Activated CD4-positive, alpha-beta T cell treated with anti-CD3 and anti-CD28 coated beads, Interleukin-2, Interleukin-4, amounts not matched to agents 100 ng/mL and 50 ng/mL, durations not matched to agents 16 hours and 8 hours (primary cell): ENCODE measurements at regions not wholly inside any gene's neighbourhood (a gene's known extent, or its start where the extent isn't known, plus 50 kb on each side); places are given as distances from the start of the nearest gene placed in this dataset.
"Not testable (repeated sequence)": the region's sequence is repeated elsewhere in the genome, so short reads cannot be mapped to it uniquely, and the experiment has no call there.

Experiments
- DNase-seq: peaks from one replicate; pipeline ENCODE4 v3.0.0-alpha.2; 2020; ENCODE audit warnings: low spot score

DNA sequence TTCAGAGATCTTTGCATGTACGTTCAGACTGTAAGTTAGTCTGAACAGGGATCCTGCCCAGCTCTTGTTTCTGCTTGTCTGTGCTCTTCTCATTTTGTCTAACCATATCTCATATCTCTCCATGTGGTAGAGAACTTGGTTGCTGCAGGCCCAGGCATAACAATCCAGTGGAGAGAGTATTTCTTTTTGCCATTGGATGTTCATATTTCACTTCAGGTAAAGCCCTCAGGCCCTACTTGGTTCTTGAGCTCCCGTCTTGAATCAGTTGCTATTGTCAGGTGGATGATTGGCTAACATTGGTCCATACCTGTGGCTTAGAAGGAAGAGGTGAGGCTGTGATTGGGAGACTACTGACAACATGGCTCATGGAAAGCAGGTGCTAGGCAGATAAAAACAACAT lies 357.7 kb upstream of the FLRT2 start:
- no peak for DNase-seq

DNA sequence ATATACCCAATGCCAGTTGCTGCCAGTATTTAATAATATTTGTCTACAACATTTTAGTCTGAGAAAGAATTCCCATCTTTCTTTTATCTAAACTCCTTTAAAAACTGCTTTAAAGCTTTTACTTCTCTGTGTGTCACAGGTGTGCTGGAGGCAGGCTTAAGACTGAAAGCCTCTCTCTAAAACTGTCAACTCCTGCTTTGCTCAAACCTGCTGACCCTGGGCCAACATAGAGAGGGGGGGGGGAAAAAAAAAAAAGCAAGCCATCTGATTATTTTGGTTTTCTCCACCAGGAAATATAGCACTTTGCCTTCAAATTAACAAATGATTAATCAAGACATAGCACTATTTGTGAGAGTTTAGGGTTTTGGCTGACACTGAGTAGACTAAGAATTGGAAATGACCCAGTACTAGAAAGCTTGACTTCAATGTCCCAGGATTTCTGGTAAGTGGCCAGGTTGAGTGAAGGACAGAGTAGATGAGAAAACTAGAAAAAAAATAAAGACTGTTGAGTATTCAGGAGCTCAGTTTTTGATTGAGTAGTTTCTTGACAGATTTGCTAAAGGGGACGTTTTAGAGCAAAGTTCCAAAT lies 357.0 kb upstream of the FLRT2 start:
- DNase-seq = no peak

DNA sequence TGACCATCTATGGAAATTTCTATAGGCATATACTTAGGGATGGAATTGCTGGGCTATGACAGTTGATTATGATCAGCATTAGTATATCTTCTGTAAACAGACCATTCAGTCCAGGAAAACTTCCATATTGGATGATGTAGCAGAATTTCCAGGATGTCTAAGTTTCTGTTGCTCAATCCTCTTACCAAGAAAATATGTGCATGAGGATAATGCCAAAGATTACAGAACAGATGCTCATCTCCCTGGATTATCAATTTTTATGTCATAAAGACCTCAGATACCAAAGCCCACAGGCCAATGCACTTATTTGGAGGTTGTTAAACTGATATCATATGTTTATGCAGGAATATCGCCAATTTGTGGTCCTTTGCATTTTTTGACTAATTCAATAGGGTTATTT lies 354.4 kb upstream of the FLRT2 start:
- DNase-seq = no peak

DNA sequence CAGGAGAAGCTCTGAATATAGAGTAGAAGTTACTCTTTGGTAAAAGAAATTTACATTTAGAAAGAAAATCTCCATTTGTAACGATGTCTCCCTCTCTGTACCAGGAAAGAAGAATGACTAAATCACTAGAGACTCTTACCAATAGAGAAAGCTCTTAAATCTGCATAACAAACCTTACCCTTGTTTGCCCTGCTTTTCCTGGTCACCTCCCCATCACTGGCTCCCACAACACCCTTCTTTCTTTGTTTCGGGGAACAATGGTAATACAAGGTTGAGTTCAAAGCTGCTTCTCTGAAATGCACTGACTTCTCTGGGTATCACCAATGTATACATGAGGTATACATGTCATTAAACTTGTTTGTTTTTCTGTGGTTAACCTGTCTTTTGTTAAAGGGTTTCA lies 351.1 kb upstream of the FLRT2 start:
- no peak for DNase-seq

DNA sequence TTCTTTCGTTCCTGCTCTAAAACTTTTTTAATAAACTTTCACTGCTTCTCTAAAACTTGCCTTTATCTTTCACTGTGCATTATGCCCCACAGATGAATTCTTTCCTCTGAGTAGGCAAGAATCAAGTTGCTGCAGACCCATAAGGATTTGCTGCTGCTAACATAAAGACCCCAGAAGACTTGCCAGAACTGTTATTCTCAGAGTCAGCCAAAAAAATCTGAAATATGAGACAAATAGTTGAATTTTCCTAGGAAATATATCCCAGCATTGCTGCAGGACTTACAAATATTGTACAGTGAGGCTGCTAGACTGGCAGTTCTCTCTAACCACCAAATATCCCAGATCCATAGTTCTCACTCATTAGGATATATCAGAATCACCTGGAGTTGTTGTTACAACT lies 349.1 kb upstream of the FLRT2 start:
- no peak for DNase-seq

DNA sequence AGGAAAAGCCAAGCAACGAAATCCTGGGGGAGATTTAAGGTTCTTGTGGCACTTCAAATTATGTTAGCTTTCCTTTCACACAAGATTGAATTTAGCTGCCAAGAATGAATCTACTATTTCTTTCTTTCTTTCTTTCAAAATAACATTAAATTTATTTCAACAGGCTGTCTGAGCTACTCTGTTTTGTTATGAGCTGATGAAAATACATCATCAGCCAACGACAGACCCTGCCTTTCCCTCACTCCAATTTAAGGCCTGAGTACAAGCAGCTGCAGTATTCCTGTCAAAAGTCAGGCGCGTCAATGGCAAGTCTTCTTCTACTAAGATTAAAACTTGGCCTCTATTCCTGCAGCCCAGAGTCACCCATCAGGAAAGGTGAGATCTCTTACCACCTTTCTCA lies 347.7 kb upstream of the FLRT2 start:
- DNase-seq = no peak

DNA sequence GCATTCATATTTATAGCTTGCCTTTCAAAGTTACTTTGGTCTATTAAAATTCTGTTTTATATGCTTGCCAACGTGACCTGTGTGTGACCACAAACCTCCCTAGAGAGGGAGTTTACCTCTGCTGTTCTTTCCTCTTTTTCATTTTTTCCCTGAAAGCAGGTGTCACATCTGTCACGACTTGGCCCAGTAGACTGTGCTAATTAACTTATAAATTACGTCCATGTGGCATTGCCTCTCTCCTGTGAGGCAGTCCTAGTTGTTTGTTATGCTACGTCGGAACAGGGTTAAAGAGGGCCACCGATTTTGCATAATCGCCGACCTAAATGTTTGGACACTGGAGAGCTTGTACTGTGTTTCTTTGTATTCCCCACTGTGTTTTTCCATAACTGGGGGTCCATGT lies 343.9 kb upstream of the FLRT2 start:
- DNase-seq = no peak

DNA sequence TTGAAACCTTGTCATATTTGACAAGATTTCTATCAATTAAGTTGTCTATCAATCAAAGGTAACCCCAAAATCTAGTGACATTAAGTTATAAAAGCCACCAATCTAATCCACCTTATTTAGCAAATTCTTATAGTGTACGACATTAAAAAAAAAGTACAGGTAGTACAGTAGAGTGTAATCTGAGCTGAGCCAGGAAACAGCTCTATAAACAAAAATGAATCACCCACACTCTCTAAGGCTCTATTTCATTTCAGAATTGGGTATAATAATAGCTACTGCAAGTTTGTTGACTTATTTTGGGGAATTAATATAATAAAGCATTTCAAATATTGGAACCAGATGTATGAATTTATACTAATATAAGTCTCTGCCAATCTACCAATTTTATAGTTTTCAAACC lies 342.4 kb upstream of the FLRT2 start:
- no peak for DNase-seq

DNA sequence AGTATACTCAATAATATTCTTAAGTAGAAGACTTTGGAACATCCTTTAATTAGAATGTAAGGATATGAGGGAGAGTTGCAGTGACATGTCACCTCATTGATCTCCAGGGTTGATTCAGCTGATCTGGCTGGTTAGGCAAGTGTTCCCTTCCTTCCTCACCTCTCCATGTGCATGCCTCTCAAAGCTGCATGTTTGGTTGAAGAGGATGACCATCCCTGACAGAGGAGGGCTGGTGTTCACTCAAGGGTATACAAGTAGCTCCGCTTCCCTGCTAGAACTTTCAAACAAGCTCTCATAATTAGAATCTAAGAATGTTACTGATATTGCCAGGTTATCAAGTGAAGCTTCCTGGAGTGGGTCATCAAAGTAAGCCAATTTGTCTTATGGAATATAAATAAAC lies 341.1 kb upstream of the FLRT2 start:
- no peak for DNase-seq

DNA sequence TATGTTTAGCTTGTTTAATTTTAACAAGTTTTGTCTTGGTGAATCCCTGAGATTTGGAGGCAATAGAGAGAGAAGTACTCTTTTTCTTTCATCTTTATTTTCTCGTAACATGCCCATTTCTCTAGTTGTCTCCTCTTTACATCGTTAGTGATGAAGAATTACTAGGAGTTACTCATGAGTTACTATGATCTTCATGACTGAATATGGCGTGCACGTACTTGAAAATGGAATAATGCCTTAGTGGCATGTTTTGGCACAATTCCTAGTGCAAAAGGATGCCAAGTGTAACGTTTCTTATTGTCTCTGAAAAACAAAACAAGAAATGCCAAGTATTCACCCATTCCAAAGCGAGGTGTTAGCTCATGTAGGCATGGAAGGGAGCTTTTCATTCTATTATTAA lies 340.7 kb upstream of the FLRT2 start:
- not testable (repeated sequence) for DNase-seq

DNA sequence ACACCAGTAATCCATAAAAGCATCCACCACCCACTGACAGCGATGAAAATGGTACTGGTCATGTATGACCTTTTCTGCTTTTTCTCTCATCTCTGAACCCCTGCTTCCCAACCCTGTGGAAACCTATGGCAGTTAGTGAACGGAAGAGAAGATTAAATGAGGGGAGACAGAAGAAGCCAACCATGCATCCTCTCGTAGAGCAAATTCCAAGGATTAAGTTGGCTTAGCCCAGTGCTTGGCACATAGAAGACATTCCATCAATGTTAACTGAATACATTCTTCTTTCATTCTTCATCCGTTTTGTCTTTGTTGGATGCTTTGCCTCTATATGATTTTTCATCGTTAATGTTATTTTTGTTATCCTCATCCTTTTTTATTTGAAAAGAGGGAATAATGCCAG lies 339.7 kb upstream of the FLRT2 start:
- DNase-seq = no peak

DNA sequence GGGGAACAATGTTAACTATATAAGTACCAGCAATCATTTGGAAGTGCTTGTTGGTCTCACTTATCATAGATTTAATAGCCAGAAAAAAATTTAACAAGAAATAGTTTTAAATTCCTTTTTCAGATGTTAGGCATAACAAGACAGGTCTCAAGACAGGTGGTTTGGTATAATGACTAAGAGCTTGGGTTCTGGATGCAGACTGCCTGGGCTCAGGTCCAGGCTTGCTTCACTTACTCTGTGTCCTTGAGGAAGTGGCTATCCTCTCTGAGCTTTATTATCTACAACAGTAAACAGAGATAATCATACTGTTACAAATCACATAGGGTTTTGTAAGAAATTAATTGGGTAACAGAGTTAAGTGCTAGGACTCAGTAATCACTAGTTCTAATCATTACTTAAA lies 338.0 kb upstream of the FLRT2 start:
- no peak for DNase-seq

DNA sequence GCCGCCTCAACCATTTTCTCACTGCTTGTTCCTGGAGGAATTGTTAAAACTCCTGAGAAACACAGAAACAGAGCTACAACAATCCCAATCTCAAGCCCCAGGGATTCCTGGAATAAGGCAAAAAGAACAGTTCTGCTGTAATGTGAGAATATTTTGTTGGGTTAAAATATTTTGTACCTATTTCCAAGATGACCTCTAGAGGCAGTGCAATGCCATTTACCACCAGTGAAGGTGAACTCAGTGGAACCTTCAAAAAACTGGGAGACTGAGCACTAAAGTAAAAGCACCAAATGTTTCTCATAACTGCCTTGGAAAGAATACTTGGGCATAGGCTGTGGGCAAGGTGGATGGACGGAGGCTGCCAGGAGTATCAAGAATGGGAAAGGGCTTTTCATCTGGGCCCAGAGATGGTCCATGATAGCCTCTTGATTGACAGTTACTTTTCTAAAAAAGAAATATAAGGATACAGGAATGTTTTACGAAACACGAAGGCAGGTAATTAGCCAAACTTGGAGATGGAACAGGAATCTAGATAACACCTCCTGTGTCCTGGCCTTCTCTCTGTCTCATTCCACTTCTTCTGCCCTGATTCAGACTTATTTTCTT lies 334.0 kb upstream of the FLRT2 start:
- no peak for DNase-seq

DNA sequence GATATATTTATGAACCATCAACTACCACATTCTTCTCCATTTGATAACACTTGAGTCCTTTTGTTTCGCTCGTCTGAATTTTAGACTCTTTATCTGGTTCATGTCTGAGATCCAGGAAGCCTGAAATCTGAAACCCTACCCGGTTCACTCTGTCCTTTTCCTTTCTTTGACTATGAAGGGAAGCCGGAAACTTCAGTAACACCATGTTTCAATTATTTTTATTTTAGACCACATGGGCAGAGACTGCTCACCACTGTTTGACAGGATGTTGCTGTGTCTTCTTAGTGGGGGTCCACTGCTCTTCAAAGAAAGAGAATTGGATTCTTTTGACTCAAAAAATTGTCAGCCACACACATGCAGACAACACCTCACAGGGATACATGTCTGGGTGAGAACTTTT lies 331.9 kb upstream of the FLRT2 start:
- DNase-seq = no peak

DNA sequence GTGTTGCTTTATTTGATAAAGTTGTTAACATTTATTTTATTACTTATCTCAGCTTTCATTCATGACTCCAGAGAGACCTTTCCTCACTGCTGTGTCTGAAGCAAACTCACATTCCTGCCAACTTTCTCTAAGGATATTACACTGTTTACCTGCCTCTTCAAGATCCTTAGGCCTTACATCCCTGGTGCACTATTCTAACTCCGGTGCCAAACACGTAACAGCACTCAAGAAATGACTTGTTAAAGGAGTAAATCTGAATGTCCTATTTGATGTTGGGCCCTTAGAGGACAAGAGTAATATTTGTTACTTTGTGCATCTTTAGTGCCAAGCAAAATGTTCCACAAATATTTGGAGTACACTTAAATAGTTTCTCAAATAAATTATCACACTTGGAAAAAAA lies 324.1 kb upstream of the FLRT2 start:
- no peak for DNase-seq

DNA sequence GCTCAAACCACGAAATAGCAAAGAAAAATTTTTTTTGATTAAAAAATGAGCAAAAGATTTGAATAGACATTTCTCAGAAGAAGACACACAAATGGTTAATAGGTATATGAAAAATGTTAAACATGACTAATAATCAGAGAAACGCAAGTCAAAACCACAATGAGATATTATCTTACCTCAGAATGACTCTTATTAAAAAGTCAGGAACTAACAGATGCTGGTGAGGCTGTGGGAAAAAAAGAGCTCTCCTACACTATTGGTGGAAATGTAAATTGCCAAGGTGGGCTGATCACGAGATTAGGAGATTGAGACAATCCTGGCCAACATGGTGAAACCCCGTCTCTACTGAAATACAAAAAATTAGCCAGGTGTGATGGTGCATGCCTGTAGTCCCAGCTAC lies 315.5 kb upstream of the FLRT2 start:
- no peak for DNase-seq

DNA sequence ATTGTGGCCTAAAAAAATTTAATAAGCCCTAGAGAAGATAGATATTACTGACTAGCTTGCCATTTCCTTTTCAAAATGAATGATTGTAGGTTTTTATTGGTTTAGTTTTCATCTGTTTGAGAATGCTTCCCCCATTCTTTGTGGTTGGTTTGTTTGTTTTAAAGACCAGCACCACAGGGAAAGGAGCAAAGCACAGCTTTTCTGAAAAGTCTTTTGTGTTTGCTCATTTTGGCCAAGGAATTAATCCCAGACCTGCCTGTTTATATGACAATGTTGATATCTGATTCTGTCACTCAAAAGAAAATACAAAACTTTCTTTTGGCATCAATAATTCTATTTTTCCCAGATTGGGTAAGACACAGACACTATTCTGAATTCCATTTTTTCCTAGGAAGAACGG lies 312.5 kb upstream of the FLRT2 start:
- no peak for DNase-seq

DNA sequence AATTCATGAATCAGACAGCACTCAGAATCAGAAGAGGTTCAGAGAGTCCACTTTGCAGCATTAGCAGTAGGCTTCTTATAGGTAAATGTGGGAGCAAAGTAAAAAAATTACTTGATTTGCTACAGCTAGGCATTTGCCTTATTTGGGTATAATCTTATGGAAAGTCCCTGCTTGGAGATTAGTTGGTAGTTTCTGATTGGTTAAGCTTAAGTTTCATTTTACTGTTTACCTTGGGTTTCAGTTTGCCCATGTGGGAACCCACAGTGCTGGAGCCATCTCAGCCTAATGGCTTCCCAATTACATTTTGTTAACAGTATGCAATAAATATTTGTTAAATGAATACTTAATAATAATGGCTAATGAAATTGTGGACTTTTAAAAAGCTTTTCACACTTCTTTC lies 311.0 kb upstream of the FLRT2 start:
- DNase-seq = no peak

DNA sequence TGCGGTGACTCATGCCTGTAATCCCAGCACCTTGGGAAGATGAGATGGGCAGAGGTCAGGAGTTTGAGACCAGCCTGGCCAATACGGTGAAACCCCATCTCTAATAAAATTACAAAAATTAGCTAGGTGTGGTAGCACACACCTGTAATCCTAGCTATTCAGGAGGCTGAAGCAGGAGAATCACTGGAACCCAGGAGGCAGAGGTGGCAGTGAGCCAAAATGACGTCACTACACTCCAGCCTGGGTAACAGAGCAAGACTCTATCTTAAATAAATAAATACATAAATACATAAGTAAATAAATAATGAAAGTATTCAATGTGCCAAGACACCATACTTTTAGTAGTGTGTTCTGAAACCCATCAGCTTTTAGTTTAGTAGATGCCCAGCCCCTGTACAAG lies 308.1 kb upstream of the FLRT2 start:
- DNase-seq = no peak

DNA sequence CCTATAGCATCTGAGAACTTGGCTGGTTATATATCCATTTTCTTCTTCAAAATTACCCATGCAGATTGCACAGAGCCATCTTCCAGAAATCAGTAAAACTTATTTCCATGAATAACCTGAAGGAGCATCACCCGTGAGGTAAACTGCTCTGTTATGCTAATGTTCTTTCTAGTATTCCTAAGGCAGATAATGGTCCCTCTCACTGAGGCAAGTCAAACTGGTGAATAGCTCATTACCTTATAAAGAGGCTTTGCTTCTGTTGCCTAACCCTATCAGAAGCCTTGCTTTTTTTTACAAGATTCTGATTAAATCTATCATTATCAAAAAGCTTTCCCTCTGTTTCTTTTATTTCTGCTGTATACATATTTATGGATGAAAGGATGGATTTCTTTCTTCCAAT lies 307.6 kb upstream of the FLRT2 start:
- no peak for DNase-seq

DNA sequence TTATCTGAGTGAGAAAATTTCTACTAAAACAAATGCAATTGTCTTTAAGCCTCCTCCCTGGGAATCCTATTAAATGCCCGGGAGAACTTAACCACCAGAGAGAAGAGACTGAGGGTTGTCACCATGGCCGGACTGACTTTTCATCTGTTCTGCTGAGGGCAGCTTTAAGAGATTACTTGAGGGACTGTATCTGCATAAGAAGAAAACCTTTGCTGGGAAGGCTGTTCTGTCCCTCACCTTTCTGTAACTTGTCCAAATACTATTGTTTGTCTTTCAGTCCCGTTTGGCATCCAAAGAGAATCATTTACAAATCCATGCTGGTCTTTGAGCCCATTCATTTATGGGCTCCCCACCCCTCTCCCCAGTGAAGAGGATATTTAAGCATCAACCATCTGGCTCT lies 306.3 kb upstream of the FLRT2 start:
- no peak for DNase-seq

DNA sequence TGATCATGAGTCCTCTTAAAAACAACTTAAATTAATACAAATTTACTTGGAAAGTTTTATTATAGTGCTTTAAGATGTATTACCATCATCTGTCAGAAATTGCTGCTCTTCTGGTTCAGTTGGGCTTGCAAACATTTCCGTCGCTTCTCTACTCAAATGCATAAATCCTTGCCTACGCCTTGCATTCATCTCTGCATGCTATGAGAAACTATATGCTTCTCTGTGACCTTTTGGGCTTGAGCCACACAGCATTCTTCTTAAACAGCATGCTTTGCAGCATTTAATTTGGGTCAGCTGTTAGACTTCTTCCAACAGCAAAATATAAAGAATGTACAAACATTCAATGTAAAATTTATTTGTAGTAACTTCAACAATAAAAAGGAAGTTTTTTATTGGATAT lies 305.7 kb upstream of the FLRT2 start:
- no peak for DNase-seq

DNA sequence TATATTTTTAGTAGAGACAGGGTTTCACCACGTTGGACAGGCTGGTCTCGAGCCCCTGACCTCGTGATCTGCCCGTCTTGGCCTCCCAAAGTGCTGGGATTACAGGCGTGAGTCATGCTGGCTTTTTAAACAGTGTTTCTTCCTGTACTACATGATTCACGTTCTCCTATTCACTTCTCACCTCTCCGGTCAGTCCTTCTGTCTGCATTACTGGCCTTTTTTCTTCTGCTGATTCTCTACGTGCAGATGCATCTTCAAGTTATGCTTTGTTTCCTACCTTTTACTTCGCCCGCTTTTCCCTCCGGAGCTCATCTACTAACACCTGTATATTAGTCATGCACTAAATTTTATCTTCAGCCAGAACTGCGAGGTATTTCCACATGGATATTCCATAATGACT lies 296.2 kb upstream of the FLRT2 start:
- DNase-seq = no peak

DNA sequence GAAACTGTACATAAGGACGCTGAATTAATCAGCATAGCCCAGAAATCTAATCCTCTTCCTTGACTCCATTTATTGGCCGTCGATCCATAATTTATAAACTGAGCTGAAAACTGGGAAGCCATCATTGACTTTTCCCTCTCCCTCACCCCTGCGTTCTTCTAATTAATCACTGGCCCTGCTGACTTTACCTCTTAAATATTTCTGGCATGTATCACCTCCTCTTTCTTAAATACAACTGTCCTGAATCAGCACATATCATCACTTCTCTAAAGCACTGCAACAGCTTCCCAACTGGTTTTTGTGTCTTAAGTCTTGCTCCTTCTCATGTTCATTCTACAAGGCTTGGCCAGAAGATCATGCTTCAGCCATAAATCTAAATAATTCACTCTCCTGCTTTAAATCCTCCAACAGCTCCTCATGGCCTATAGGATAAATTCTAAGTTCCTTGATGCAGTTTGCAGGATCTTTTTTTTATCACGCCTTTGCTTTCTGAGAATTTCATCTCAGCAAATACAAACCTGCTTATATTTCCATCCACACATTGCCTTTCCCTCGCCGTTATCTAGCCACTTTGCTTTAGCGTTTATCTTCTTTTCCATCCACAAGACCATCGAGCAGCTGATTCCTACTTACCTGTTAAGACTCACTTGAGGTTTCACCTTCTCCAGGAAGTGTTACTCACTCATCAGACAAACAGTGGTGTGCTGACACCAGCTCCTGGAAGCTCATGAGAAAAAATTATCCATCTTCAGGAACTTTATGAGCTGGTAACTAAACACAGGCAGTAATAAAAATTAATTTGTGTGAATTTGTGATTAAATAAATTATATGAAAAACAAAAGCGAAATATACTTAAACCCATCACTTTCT lies 295.6 kb upstream of the FLRT2 start:
- DNase-seq = no peak
